Omental fat pad (tissue), 3 donors: ENCODE measurements at regions not wholly inside any gene's neighbourhood (a gene's known extent, or its start where the extent isn't known, plus 50 kb on each side); places are given as distances from the start of the nearest gene placed in this dataset.

Experiments used
- ATAC-seq: fragments of 150-250 bp; one replicate; pipeline ENCODE4 v1.9.1; 2016; ENCODE audit warnings: mild to moderate bottlenecking, moderate library complexity; ENCODE audit not compliant: low FRiP score
- DNase-seq: peaks from one replicate; pipeline ENCODE4 v3.0.0-alpha.2; 2019; ENCODE audit warnings: low spot score
- CTCF ChIP-seq, 3 donors: fragments of 450-650 bp; IDR thresholded peaks; one replicate each; pipeline ENCODE4 v1.5.1; 2016 to 2017; ENCODE audit warnings: antibody characterized with exemption in 3 of 3, mild to moderate bottlenecking in 3 of 3, moderate library complexity in 2 of 3

GRCh38 chr6:170212051-170212756 lies 78.7 kb downstream of the DLL1 start:
- ATAC-seq (no peak), DNase-seq (no peak)

GRCh38 chr6:170211404-170212025 lies 79.4 kb downstream of the DLL1 start:
- no peak for DNase-seq
- no peak for ATAC-seq
- no peak for TF ChIP-seq CTCF (IDR thresholded peaks at IDR 0.05)

More at GRCh38 chr6:170212051-170212756, 78.7 kb downstream of the DLL1 start:
- no peak for TF ChIP-seq CTCF (IDR thresholded peaks at IDR 0.05)

- TF ChIP-seq CTCF (IDR thresholded peaks at IDR 0.05) = no peak
- ATAC-seq (no peak), DNase-seq (no peak)
Observed at GRCh38 chr6:170210651-170211403, 80.1 kb downstream of the DLL1 start.

GRCh38 chr6:170210026-170210390 lies 80.9 kb downstream of the DLL1 start:
- no peak for DNase-seq
- no peak for ATAC-seq
- TF ChIP-seq CTCF (IDR thresholded peaks at IDR 0.05) = no peak

GRCh38 chr6:170209354-170210025 lies 81.4 kb downstream of the DLL1 start:
- no peak for DNase-seq
- no peak for ATAC-seq
- TF ChIP-seq CTCF (IDR thresholded peaks at IDR 0.05) = no peak

- no peak for TF ChIP-seq CTCF (IDR thresholded peaks at IDR 0.05)
- DNase-seq (no peak), ATAC-seq (no peak)
Observed at GRCh38 chr6:170208651-170209353, 82.1 kb downstream of the DLL1 start.
